ENCODE measurements at regions not wholly inside any gene's neighbourhood (a gene's known extent, or its start where the extent isn't known, plus 50 kb on each side); places are given as distances from the start of the nearest gene placed in this dataset.
"Not testable (repeated sequence)": the region's sequence is repeated elsewhere in the genome, so short reads cannot be mapped to it uniquely, and the experiment has no call there.

DNA sequence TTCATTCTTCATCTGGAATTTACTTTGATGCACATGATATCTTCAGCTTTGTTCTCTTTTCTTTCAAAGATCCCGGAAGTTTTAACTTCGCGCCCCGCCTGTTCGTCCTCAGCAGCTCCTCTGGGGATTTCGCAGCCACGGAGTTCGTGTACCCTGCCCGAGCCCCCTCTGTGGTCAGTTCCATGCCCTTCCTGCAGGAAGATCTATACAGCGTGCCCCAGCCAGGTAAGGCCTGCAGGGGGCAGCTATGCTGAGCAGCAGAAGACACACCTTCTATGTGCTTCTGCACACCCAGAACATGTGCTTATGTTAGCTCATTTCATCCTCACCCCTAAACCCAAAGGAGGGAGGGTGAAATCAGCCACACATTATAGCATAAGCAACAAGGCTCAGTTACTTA, 79.7 kb upstream of the LYZL2 start:
- in situ Hi-C loops (cut with HindIII; ENCODE audit: low pct_ligation_motif_present, low pct_unique_long_range_greater_than_20kb, low sequenced_read_pairs) = no loop called here
- DNase-seq = no peak

DNA sequence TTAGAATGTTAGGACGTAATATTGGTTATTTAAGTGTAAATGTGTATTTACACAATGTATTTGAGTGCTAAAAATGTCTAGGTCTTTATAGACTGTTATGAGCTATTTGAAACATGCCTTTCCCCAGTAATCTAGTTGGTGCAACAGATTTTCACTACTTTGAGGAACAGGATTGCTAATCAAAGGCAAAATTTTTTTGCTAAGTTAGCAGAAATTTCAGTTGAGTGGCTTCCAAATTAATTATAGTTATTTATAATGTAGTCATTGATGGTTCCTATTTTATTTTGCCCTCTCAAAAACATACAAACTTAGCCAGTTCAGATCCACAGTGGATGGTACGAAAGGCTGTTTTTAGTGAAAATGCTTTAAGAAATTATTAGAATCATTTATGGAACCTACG, 78.7 kb upstream of the LYZL2 start:
- no peak for DNase-seq
- in situ Hi-C loops (cut with HindIII; ENCODE audit: low pct_ligation_motif_present, low pct_unique_long_range_greater_than_20kb, low sequenced_read_pairs) = no loop called here

DNA sequence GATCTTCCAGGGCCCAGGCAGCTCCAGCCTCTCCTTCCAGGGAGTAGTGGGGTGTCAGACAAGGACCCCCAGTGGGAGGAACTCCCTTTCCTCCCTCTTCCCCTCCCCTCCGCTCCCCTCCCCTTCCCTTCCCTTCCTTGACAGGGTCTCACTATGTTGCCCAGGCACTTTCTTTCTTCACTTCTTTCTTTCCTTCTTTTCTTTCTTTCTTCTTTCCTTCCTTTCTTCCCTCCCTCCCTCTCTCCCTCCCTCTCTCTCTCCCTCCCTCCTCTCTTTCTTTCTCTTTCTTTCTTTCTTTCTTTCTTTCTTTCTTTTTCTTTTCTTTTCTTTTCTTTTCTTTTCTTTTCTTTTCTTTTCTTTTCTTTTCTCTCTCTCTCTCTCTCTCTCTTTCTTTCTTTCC, 76.6 kb upstream of the LYZL2 start:
- DNase-seq; in situ Hi-C loops (cut with HindIII; ENCODE audit: low pct_ligation_motif_present, low pct_unique_long_range_greater_than_20kb, low sequenced_read_pairs): not testable (repeated sequence)

DNA sequence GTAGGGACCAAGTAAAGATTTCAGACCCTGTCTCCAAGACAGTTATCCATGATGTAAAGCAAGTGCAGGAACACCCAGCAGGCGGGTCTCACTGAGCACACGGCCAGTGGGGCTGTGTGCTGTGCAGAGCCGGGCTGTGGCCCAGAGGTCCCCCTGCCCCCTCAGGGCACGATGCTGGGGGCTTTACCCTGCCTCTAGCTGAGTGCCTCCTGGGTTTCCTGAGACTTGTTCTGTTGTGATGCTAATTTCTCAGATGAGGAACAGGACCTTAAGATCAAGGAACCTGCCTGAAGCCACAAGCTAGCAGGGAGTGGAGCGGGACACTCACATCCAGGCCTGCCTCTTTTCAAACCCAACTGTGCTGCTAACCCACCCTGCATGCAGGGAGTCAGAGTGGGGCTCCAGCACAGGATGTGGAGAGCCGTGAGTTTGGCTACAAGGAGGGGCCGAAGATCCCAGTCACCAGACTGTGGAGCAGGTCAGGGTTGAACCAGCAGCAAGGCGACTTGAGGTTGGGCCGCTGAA, 76.1 kb upstream of the LYZL2 start:
- in situ Hi-C loops (cut with HindIII; ENCODE audit: low pct_ligation_motif_present, low pct_unique_long_range_greater_than_20kb, low sequenced_read_pairs) = no loop called here
- no peak for DNase-seq

DNA sequence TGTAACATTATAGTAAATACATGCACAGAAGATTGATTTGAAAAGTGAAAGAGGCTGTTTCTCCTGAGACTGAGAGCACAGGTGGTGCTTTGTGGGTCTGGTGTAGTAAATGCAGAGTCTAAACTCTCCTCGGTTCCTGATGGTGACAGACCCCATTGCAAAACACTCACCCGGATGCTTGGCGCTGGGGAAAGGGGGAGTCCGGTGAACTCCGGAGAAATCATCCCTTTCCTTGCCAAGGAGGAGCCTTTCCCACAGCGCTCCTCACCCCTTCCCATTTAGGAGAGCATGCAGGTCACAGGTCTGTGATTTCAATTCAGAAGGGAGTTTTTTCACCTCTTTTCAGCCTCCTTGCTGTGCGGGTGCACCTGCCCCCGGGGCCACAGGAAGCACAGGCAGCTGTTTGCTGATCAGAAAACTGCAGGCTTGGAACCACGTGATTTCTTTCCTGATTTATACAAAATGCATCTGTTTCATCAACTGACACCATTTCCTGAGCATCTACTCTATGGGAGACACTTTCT, 75.6 kb upstream of the LYZL2 start:
- DNase-seq = no peak
- in situ Hi-C loops (cut with HindIII; ENCODE audit: low pct_ligation_motif_present, low pct_unique_long_range_greater_than_20kb, low sequenced_read_pairs) = no loop called here

DNA sequence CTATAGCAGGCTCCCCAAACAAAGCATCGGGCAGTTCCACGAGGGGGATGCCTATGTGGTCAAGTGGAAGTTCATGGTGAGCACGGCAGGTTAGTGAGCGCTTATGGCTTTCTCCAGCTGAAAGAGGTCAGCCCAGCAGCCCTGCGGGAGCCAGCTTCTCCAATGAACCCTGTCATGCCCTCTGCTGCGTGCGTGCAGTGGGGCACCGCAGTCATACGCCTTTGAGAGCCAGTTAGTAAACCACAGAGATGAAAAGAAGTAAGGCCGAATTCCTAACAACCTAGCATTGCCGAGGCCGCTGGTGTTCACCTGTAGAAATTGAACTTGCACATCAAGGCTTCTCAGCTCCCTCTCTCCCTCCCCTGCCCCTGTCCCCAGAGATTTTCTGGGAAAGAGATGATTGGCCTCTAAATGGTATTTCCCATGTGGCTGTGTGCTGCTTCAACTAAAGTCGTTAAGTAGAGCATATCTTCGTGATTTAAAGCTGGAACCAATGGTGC, 75.1 kb upstream of the LYZL2 start:
- in situ Hi-C loops (cut with HindIII; ENCODE audit: low pct_ligation_motif_present, low pct_unique_long_range_greater_than_20kb, low sequenced_read_pairs); DNase-seq: not testable (repeated sequence)

DNA sequence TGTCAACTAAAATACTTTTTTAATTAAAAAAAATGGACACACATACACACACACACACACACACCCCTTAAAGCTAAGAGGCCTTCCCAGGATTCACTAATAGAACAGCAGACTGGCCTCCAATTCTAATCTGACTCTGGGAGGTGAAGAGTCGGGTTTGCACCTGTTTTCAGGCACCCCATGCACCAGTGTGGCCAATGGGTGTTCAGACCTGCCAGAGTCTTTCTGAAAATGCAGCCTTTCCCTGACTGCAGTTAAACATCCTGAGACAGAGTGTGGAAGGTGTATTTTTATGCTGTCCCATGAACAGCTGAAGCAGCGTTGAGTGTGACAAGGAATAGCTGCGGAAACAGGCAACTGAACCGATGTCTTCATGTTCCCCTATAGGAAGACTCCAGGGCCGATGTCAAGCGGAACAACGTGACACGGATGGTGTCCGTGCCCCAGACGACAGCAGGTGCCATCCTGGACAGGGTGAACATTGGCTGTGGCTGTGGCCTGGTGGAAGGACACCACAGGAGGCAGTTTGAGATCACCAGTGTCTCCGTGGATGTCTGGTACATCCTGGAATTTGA, 74.6 kb upstream of the LYZL2 start:
- in situ Hi-C loops (cut with HindIII; ENCODE audit: low pct_ligation_motif_present, low pct_unique_long_range_greater_than_20kb, low sequenced_read_pairs) = no loop called here
- no peak for DNase-seq

DNA sequence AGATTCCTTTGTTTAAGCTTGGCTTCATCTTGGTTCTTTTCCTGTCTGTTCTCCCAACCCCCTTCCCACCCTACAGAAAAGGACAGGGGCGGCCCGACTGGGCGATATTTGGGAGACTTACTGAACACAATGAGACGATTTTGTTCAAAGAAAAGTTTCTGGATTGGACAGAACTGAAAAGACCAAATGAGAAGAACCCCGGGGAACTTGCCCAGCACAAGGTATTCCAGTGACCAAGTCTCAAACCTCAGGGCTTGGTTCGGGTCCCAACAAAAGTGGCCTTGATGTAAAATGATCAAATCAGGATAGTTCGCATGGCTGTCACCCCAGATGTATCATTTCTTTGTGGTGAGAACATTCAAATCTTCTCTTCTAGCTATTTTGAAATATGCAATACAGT, 73.9 kb upstream of the LYZL2 start:
- in situ Hi-C loops (cut with HindIII; ENCODE audit: low pct_ligation_motif_present, low pct_unique_long_range_greater_than_20kb, low sequenced_read_pairs); DNase-seq: not testable (repeated sequence)

DNA sequence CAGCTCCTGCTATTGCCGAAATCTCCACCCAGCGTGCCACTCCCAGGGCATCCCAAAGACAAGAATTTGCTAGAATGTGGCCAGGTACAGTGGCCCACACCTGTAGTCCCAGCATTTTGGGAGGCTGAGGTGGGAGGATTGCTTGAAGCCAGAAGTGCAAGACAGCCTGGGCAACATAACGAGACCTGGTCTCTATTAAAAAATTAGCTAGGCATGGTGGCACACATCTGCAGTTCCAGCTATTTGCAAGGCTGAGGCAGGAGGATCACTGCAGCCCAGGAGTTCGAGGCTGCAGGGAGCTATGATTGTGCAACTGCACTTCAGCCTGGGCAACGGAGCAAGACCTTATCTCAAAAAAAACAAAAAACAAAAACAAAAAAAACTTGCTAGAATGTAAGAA, 73.3 kb upstream of the LYZL2 start:
- in situ Hi-C loops (cut with HindIII; ENCODE audit: low pct_ligation_motif_present, low pct_unique_long_range_greater_than_20kb, low sequenced_read_pairs) = no loop called here
- no peak for DNase-seq

DNA sequence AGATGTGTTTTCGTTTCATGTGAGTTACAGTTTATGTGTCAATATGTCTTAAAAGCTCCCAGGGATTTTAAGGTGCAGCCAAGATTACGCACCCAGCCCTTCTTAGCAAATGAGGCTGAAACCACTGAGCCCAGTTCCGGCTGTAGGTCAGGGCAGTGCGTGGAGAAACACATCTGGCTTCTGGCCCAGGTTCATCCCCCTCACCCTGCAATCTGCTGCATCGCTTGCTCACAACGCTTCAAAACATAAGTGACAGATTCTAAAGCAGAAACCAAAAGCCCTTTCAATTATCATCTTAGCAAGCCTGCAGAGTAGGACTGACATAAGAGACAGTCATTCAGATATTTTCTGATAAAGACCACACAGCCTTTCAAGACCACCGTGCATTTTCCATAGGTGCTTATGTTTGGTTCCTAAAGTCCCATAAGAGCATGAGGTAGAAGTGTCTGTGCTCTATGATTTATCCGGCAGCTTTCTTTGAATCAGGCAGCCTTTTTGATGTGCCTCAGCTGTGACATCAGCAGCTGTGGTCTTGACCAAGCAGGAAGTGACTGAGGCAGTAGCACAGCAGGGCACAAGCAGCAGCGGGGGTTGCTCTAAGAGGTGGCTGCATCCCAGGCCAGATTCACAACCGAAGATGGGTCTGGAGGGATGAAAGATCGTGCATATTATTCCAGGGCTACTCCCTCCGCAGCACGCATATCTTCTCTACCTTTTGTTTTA, 72.1 kb upstream of the LYZL2 start:
- DNase-seq = no peak
- in situ Hi-C loops (cut with HindIII; ENCODE audit: low pct_ligation_motif_present, low pct_unique_long_range_greater_than_20kb, low sequenced_read_pairs) = no loop called here

DNA sequence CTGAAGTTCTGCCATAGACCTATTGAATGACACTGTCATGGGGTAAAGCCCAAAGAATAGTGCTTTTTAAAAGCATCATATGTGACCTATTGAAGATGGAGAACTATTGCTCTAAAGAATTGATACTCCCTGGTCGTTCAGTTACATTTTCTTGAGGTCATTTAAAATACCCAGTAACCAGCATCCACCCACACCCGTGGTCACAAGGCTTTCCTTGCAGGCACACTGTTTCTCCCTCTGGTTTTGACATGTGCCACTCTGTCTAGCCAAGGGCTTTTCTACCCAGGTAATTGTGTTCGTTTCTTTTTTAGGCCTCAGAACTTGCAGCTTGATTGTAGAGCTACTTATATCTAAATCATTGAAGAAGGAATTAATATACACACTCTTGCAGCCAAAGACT, 68.3 kb upstream of the LYZL2 start:
- no peak for DNase-seq
- in situ Hi-C loops (cut with HindIII; ENCODE audit: low pct_ligation_motif_present, low pct_unique_long_range_greater_than_20kb, low sequenced_read_pairs) = no loop called here

DNA sequence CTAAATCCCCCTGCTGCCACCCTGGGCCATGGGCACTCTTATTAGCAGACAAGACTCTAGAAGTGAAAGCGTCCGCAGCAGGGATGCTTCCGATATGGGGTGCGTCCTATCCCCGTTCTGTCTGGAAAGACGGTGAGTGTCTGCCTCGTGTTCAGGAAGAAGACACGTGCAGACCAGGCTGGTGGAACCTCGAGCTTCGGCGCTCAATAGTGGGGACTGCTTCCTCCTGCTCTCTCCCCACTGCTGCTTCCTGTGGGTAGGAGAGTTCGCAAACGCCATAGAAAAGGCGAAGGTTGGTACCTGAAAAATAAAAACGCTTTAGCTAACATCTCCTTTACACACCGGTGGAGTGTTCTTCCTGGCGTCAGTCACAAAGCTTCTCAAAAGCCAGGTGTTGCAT, 67.7 kb upstream of the LYZL2 start:
- in situ Hi-C loops (cut with HindIII; ENCODE audit: low pct_ligation_motif_present, low pct_unique_long_range_greater_than_20kb, low sequenced_read_pairs); DNase-seq: not testable (repeated sequence)

DNA sequence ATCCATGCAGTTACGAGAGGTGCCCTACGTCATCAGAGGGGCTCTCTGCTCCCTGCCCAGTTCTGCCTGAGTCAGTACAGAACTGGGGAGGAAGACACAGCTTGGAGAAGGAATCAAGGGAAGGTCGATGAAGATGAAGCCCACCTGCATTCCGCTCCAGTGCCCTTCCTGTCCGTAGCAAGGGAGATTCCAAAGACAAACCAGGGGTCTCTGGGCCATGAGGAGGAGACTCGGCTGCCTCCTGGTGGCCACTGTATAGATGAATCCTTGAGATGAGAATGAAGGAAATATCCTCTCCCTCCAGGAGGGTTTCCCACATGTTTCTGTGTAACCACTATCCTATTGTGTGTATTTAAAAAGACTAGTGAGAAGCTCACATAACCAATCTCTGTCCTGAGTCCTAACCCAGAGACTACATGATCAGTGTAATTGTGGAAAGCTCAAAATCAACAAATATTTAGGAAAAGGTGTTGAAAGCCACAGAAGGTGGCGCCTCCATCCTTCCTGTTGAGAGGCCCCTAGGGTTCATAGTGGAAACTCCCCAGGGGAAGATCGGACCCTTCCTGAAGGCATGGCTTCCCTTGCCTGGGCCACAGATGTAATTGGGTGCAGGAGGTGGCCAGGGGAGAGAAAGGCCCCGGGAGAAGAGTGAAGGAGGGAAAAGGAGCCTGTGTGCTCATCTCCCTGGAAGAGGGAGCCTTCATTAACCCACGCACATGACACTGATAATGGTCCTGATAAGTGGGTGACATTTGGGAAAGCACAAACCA, 67.0 kb upstream of the LYZL2 start:
- DNase-seq = not testable (repeated sequence)

DNA sequence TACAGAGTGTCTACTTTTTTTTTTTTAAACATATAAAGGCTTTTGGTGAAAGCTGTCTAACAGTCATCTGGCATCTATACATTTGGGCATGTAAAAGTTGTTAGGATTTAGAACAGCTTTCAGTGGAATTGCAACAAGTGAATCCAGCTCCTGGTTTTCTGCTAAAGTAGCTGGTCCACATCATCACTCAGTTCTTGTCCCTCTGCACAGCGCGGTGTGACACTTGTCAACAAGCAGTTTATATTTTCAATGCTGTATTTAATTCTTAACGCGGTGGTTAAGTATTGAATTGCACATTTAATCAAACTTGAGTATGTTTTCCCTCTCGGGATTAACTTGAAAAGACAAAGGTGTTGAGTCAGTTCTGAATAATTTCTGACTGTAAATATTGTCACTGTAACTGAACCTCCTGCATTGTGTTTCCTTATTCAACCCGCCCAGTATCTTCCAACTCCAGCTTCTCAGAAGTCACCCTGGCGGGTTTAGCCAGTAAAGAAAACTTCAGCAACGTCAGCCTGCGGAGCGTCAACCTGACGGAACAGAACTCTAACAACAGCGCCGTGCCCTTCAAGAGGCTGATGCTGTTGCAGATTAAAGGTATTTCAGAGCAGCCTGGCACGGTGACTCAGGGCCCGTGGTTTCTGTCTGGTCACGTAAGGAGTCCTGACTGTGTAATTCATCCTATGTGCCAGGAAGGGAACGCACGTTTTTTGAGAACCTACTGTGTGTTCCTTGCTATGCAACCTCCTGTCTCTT, 66.1 kb upstream of the LYZL2 start:
- peak; percentile 62 for DNase-seq
- in situ Hi-C loops (cut with HindIII; ENCODE audit: low pct_ligation_motif_present, low pct_unique_long_range_greater_than_20kb, low sequenced_read_pairs) = not testable (repeated sequence)

More for the DNA sequence above, 67.0 kb upstream of the LYZL2 start:
- in situ Hi-C loops (cut with HindIII; ENCODE audit: low pct_ligation_motif_present, low pct_unique_long_range_greater_than_20kb, low sequenced_read_pairs) = not testable (repeated sequence)

DNA sequence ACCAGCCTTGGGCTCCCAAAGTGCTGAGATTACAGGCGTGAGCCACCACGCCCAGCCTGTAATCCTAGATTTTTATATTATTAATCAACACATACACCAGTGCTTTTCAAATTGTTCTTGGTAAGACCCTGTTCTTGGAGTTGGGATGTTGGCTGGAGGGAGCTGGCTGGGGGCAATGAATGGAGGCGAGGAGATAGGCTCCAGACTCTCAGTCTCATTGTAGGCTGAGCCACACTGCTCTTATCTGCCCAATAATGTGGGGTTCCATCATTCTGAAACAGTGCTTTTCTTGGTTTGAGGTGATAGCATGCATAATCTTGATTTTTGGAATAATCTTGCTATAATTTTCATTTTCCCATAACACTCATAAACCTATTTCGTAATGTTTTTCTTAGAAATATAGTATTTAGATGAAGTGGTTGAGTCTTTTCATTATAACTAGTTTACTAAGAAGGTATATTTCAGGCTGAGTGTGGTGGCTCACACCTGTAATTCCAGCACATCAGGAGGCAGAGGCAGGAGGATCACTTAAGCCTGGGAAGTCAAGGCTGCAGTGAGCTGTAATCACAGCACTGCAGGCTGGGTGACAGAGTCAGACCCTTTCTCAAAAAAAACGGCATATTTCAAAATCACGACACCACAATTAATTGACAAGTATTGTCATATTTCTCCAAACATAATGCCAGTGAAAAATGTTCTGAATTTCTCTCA, 65.1 kb upstream of the LYZL2 start:
- in situ Hi-C loops (cut with HindIII; ENCODE audit: low pct_ligation_motif_present, low pct_unique_long_range_greater_than_20kb, low sequenced_read_pairs) = no loop called here
- no peak for DNase-seq

DNA sequence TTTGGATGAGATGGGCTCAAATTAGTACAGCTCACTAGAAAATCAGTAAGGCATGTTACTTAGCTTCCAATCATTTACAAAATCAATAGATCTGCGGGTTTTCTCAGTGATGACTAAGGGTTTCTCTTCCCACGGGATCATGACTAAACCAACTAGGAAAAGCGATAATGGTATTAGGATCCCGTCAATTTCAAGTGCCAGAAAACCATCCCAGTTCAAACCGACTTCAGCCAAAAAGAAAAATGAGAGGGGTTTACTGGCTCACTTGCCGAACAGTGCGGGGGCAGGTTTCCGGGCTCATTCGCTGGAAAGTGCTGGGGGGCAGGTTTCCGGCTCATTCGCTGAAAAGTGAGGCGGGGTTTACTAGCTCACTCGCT, 62.1 kb upstream of the LYZL2 start:
- no peak for DNase-seq
- in situ Hi-C loops (cut with HindIII; ENCODE audit: low pct_ligation_motif_present, low pct_unique_long_range_greater_than_20kb, low sequenced_read_pairs) = no loop called here

DNA sequence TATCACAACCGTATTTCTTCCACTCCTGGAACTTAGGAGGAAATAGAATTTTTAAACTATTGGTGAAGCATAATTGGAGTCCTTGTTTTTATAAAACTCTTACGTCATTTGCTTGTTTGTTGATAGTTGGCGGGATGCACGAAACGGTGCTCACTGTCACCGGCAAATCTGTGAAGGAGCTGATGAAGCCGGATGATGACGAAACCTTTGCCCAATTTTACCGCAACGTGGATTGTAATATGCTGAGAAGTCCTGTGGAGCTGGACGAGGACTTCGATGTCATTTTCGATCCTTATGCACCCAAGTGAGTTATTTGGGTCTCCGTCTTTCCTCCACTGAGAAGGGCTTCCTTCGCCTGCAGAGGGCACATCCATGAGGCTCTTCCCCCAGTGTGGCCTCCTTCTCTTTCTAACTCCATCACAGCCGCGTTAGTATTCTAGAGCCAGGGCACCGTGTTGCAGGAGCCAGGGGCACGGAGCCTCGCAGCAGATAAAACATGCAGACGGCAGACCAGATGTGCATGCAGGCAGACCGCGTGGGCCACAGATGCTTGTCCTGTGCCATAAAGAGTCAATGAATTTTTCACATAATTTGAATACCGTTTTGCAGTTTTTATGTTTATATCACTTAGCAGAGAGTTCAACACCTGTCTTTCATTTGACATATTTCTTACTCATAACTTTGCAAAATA, 61.5 kb upstream of the LYZL2 start:
- DNase-seq; in situ Hi-C loops (cut with HindIII; ENCODE audit: low pct_ligation_motif_present, low pct_unique_long_range_greater_than_20kb, low sequenced_read_pairs): not testable (repeated sequence)

Data from ACHN (cell line).